Mucosa of rectum (tissue), 2 donors: ENCODE measurements at regions not wholly inside any gene's neighbourhood (a gene's known extent, or its start where the extent isn't known, plus 50 kb on each side); places are given as distances from the start of the nearest gene placed in this dataset.

Experiments used
- H3K27ac ChIP-seq, 2 donors: one replicate each; pipeline ENCODE4 v1.7.0; 2013; ENCODE audit warnings: inconsistent platforms in 2 of 2, low read depth in 2 of 2, low read length in 2 of 2
- H3K27me3 ChIP-seq, 2 donors: one replicate each; pipeline ENCODE4 v1.7.0; 2013; ENCODE audit warnings: low read length in 2 of 2; ENCODE audit not compliant: control insufficient read depth in 2 of 2, insufficient read depth in 2 of 2
- H3K36me3 ChIP-seq, 2 donors: one replicate each; pipeline ENCODE4 v1.7.0; 2013; ENCODE audit warnings: low read length in 2 of 2; ENCODE audit not compliant: control insufficient read depth in 2 of 2, insufficient read depth in 2 of 2
- H3K4me1 ChIP-seq, 2 donors: one replicate each; pipeline ENCODE4 v1.7.0; 2013; ENCODE audit warnings: low read length in 2 of 2, mild to moderate bottlenecking in 1 of 2; ENCODE audit not compliant: control insufficient read depth in 2 of 2, insufficient read depth in 2 of 2
- H3K4me3 ChIP-seq, 2 donors: one replicate each; pipeline ENCODE4 v1.7.0; 2013; ENCODE audit warnings: low read length in 2 of 2
- H3K9ac ChIP-seq, 2 donors: one replicate each; pipeline ENCODE4 v1.7.0; 2013; ENCODE audit warnings: low read length in 2 of 2, low read depth in 1 of 2, mild to moderate bottlenecking in 1 of 2
- H3K9me3 ChIP-seq, 2 donors: one replicate each; pipeline ENCODE4 v1.7.0; 2013; ENCODE audit warnings: low read length in 2 of 2; ENCODE audit not compliant: control insufficient read depth in 2 of 2
- donor health status: healthy.
- donor health status: Normal muscosa, but diverticular disease.

DNA sequence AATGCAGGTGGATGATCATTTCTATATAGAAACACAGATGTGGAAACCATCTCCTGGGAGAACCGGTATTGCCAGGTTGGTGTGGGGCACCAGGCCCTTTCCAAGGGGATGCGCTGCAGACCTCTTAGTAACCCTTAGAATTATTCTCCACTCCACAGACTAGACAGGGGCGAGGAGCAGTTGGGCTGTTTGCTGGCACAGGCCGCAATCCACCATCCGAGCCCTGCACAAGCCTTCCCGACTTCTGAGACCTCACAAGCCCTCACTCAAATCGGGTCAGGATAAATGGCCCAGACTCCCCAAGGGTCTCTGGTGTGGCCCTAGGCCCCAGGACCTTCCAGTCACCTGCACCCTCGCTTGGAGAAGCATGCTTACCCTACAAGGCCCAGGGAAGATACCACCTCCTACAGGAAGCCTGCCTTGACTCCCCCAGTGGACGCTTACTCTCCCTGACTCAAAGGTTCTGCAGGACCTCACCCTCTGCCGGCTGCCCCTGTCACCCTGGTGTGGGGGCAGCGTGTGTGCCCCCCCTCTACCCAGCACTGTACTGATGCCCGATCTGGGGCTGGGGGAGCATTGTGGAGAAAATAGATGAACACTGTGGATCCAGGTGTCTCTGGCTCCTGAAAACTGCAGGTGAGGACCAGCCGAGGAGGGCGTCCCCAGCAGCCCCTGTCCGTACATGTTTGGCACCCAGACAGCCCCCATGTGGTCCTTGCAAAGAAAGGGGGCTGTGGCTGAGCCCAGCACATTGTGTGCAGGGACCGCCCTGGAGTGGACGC is 49.8 kb upstream of the ACSF3 start:
- Histone ChIP-seq H3K9ac (no peak overlapping the region), H3K4me1 (no peaks in the 10 kb centered on the region), H3K27me3 (peaks cover 6 to 15% of the 10 kb centered on the region in 2 donors), H3K27ac (no peak overlapping the region), H3K36me3 (no peaks in the 10 kb centered on the region), H3K4me3 (no peak overlapping the region), H3K9me3 (no peaks in the 10 kb centered on the region)
